GM23338 (cell line): ENCODE measurements at regions not wholly inside any gene's neighbourhood (a gene's known extent, or its start where the extent isn't known, plus 50 kb on each side); places are given as distances from the start of the nearest gene placed in this dataset.

Experiments
- CTCF ChIP-seq, 2 experiments: fragments of 200-600 bp in 1 of 2; sonication (generic) in 1 of 2; conservative IDR thresholded peaks; 2 replicates each; pipeline versions ENCODE4 v1.5.1 to v1.6.1; 2016 to 2017; ENCODE audit warnings: antibody characterized with exemption in 2 of 2, low read depth in 2 of 2, mild to moderate bottlenecking in 2 of 2, moderate library complexity in 1 of 2
- EZH2phosphoT487 ChIP-seq: fragments of 200-600 bp; sonication (generic); IDR thresholded peaks from one replicate; pipeline ENCODE4 v1.8.1; 2018; ENCODE audit warnings: antibody characterized with exemption; ENCODE audit not compliant: unreplicated experiment
- NANOG ChIP-seq: IDR thresholded peaks from 2 replicates; pipeline ENCODE4 v1.6.1; 2016; ENCODE audit warnings: antibody characterized with exemption, borderline replicate concordance
- POLR2AphosphoS5 ChIP-seq: IDR thresholded peaks from 2 replicates; pipeline ENCODE4 v1.6.1; 2016; ENCODE audit warnings: antibody characterized with exemption, low read depth

GRCh38 chr1:221923929-221924598, 182.2 kb upstream of the DUSP10 start:
- TF ChIP-seq POLR2AphosphoS5: no peak
- no peak for TF ChIP-seq NANOG
- TF ChIP-seq CTCF (conservative IDR thresholded peaks at IDR 0.05; ENCODE audit: low read depth in 2 of 2): no peak
- no peak for TF ChIP-seq EZH2phosphoT487
